ENCODE measurements at regions not wholly inside any gene's neighbourhood (a gene's known extent, or its start where the extent isn't known, plus 50 kb on each side); places are given as distances from the start of the nearest gene placed in this dataset.

DNA sequence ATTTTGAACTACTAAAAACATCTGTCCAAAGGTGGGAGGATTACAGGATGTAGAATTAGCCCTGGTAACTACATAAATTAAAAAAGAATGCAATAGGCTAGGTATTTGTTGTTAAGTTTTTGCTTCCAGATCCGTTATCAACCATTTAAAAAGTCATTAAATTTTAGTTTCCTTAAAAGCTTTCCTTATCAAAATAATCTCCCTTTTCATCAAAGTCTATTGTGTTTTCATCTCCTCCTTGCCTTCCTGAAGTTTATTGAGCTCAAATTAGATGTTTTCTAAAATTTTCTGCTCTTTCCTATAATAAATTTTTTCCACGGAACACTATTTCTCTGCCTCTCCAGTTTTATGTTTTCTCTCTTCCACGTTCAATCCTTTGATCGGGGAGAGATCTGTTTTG, 108.6 kb downstream of the MEX3B start:
- TF ChIP-seq, protein P1, sequence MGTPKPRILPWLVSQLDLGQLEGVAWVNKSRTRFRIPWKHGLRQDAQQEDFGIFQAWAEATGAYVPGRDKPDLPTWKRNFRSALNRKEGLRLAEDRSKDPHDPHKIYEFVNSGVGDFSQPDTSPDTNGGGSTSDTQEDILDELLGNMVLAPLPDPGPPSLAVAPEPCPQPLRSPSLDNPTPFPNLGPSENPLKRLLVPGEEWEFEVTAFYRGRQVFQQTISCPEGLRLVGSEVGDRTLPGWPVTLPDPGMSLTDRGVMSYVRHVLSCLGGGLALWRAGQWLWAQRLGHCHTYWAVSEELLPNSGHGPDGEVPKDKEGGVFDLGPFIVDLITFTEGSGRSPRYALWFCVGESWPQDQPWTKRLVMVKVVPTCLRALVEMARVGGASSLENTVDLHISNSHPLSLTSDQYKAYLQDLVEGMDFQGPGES (IDR thresholded peaks at IDR 0.05; ENCODE audit: low read depth, low read length), result no peak
- TF ChIP-seq TAF1 (IDR thresholded peaks at IDR 0.05; ENCODE audit: borderline replicate concordance, low read depth, low read length), result no peak
- TF ChIP-seq, protein P2, sequence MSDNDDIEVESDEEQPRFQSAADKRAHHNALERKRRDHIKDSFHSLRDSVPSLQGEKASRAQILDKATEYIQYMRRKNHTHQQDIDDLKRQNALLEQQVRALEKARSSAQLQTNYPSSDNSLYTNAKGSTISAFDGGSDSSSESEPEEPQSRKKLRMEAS (IDR thresholded peaks at IDR 0.05; ENCODE audit: low read depth), result no peak
- TF ChIP-seq TEAD4 (IDR thresholded peaks at IDR 0.05; ENCODE audit: borderline replicate concordance, insufficient read depth), result no peak
- TF ChIP-seq, protein P3, sequence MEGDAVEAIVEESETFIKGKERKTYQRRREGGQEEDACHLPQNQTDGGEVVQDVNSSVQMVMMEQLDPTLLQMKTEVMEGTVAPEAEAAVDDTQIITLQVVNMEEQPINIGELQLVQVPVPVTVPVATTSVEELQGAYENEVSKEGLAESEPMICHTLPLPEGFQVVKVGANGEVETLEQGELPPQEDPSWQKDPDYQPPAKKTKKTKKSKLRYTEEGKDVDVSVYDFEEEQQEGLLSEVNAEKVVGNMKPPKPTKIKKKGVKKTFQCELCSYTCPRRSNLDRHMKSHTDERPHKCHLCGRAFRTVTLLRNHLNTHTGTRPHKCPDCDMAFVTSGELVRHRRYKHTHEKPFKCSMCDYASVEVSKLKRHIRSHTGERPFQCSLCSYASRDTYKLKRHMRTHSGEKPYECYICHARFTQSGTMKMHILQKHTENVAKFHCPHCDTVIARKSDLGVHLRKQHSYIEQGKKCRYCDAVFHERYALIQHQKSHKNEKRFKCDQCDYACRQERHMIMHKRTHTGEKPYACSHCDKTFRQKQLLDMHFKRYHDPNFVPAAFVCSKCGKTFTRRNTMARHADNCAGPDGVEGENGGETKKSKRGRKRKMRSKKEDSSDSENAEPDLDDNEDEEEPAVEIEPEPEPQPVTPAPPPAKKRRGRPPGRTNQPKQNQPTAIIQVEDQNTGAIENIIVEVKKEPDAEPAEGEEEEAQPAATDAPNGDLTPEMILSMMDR (IDR thresholded peaks at IDR 0.05), result no peak
- no peak for TF ChIP-seq GABPA (IDR thresholded peaks at IDR 0.05; ENCODE audit: low read depth)
- no peak for TF ChIP-seq EZH2phosphoT487 (IDR thresholded peaks at IDR 0.05; ENCODE audit: borderline replicate concordance, low read depth)
